ENCODE measurements at regions not wholly inside any gene's neighbourhood (a gene's known extent, or its start where the extent isn't known, plus 50 kb on each side); places are given as distances from the start of the nearest gene placed in this dataset.

DNA sequence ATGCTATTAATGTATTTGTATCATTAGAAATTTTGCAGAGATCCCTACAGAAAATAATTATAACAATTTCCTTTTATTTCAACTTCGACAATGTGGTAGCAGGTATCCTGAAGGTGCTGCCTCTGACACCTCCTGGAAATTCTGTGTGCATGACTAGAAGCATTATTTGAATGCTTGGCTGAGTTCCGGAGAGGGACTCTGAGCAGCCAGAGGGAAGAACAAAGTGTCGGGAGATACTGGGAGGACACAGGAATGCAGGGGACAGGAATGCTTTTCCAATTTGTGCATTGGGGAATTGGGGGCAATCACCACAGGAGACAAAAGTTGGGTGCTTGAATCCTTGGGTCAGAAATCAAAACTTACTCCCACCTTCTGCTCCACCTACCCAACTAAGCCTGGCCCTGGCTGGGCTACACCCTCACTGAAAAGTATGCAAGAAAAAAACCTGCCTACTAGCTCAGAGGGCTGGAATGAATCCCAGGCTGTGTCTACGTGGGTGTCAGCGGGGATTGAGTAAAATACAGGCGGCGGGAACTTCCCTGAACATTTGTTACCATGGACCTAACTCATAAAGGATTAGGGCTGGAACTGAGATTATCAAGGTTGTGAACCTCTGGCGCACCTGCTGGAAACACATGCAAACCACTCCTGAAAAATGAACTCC lies 299.3 kb downstream of the SOX11 start:
- no peak for DNase-seq

DNA sequence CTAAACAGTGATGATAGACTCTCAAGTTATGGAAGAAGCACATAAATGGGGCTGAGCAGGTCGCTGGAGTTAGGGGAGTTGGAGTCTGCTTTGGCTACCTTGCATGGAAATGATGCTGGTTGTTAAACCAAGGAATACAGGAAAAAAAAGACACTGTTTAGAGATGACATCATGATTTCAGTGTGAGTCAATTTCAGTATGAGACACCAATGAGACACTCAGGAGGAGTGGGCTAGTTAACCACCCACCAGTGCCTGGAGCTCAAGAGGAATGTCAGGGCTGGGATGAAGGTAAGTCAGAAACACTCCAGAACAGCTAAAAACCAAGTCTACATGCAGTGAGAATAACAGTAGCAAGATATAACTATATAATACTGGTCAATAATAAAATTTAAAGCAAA lies 303.6 kb downstream of the SOX11 start:
- DNase-seq = no peak

DNA sequence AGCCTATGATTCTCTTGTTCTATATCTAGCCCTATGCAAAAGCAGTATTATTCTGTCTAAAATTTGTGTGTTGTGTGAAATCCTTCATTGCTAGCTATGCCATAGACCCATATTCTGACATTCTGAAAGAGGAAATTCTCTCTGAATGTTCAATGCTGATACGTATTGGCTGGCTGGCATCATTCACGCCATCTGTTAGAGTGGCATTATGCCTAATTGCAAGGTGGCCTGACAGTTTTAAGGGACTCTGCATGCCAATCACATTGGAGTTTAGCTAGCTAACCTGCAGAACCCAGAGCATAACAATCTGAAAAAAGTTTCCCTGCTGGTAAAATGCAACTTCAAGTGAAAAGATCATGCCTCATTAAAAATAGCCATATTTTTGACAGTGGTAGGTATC lies 316.0 kb downstream of the SOX11 start:
- DNase-seq = no peak

DNA sequence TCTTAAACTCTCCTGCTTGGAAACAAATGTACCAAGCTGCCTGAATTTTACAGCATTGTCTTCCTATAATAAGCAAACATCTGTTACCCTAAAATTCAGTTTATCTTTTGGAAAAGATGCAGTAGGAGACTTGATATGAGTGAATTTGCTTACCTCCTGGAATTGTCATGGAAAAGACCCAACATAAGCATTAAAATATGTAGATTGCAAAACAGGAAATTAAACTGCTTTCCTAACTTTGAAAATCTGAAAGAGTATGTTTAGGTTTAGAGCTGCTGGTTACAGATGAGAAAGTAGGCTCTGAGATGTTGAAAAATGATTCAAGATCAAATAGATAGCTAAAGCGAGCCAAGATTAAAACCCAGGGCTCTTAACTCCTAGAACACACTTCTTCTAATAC lies 316.5 kb downstream of the SOX11 start:
- no peak for DNase-seq

DNA sequence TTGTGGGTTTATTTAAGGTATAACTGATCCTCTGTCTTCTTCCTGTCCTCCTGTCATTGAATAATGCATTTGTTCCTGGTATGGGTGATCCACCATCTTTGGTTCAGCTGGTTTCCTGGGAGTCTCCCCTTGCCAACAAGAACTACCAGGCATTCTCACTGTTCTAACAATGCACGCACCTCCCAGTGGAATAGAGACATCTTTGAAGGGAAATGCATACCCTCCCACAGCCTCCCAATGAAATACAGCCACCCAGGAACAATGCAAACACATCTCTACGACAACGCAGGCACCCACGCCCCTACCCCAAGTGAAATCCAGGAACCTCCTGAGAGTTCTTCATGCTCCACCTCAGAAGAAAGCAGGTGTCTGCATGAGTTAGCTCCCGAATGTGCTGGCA lies 318.0 kb downstream of the SOX11 start:
- no peak for DNase-seq

DNA sequence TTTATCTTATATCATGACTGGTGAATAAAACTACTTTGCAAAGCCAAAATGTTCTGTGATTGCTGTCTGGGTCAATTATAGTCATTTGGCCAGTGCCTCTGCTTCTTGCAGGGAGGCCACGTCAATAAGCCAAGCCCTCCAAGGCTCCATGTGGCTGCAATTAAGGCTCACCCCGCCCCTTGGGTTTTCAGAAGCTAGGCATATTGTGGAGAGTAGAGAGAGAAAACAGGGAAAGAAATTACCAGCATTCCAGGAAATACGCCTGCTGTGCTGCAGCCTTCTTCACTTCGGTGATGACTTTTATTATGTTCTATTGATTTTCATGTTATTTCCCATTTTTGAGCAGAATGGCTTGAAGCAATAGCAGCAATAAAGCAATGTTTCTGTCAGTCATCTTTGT lies 319.7 kb downstream of the SOX11 start:
- no peak for DNase-seq

DNA sequence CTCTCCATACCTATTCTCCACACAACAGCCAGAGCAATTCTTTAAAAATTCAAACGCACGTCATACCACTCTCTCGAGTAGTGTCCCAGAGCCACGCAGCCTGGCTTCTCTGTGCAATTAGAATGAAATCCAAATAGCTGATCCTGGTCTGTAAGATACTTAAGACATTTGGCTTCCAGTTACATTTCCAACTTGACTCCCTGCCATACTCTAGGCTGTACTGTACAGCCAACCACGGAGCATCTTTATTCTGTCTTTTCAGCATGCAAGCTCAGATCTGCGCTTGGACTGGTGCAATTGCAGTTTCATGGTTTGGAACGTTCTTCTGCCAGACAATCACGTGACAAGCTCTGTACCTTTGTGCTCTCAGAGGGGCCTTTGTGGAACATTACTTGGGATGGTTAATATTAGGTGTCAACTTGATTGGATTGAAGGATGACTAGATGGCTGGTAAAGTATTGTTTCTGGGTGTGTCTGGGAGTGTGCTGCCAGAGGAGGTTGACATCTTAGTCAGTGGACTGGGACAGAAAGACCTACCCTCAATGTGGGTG lies 325.6 kb downstream of the SOX11 start:
- DNase-seq = no peak

DNA sequence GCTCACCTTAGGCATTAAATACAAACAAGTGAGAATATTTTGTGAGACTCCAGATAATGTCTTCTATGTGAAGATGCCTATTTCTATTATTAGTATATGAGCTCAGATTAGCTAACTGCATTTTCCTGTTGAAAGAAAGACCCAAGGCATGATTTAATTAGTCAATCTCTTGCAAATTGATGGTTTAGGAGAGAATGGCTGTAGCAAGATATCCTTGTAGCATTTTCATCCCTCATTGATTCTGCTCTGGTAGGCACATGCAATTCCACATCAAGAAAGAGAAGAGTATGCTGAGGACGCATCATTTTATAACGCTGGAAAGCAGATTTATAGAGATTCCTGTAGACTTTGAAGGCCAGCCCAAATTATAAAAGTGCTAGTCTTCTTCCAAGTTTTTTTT lies 332.0 kb downstream of the SOX11 start:
- no peak for DNase-seq

DNA sequence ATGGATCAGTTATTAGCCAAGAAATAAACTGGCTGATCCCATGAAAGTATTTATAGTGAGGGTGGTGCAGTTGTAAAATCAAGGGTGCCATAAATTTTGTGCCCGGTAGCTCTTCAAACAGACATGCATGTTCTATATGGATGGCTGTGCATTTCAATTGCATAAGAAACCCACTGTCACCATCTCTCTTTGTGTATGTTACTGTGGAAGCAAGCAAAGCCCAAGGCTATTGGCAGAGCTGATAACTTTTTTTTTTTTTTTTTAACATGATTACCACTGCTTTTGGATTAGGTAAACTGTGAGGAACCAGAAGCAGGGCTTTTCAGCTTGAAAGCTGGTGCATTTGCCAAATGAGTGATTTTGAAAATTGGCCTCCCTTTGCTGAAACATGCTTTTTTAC lies 332.6 kb downstream of the SOX11 start:
- no peak for DNase-seq

DNA sequence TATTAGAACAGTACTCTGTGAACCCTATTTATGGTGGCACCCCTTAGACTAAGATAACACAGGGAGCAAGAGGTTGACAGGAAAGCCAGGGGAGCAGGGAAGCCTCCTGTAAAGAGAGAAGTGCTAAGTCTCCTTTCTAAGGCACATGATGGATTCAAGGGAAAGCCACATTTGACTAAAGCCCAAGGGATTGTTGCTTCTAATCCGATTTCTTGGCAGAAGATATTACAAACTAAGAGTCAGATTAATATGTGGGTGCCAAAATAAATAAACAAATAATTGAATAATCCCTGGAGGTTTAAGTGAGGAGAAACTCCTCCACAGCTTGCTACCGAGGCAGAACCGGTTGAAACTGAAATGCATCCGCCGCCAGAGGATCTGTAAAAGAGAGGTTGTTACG lies 333.2 kb downstream of the SOX11 start:
- no peak for DNase-seq

DNA sequence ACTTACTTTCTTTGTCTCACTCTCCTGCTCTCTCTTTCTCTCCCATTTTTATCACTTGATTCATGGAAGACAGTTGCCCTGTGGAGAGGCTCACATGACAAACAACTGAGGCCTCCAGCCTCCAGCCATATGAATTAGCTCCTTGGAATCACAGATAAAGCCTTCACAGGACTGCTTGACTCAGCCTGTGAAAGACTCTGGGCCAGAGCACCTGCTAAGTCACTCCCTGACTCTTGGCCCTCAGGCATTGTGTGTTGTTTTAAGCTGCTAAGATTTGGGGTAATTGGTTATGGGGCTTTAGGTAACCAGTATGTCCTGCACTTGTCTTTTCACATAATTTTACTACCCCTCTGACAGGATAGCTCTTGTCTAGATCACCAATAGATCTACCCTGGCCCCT lies 334.9 kb downstream of the SOX11 start:
- DNase-seq = no peak

DNA sequence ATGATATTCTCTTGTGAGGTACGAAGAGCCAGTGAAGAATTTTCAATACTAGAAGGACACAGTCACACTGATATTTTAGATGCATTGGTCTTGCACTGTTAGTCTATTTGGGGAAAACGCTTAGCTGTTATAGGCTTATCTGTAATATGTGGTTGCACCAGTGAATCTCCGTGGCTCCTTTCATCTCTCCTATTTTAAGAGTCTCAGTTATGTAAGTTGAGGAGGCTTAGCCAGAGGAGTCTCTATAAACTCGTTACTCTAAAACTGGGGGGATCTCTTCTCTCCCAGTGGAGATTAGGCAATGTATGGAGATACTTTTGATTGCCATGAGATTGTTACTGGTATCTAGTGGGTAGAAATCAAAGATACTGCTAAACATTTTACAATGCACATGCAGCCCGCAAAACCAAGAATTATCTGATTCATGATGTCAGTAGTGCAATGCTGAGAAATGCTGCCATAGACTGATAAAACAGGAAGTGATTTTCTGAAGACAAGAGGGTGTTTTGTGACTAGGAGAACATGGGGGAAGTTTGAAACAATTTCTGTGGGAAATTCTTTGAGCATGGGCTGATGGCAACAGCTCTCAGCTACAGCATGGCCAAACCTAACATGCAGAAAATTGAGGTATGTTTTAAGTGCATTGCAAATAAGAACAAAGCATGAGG lies 339.1 kb downstream of the SOX11 start:
- no peak for DNase-seq

DNA sequence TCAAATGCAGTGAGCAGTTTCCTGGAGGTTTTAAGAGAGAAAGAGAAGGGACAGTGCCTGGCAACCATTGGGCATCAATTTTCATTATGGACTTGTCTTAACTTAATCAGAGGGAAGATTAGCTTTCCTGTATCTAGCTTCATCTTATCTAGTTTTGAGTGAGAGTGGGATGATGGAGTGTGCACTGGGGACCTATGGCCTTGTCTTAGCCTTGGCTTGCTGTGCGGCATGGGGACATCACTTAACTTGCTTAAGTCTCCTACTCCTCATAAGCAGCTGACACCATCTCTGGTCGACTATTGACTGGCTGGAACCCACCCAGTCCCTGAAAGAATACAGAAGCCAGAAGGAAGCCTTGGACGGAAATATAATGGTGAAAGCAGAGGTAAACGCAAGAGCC lies 344.0 kb downstream of the SOX11 start:
- DNase-seq = no peak

DNA sequence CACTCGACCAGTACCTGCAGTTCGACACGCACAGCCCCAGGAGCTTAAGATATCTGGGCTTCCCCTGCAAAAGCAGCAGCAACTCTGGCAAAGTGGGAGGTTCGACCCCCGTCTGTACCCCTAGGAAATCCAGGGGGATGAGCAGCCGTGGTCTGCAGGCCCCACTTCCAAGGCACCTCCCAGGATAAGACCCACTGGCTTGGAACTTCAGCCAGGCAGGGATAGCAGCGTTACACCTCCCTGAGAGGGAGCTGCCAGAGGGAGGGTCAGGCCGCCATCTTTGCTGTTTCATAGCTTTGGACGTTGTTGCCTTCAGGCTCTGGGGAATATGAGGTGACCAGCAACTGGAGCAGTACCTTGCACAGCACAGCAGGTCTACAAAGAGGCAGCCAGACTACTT lies 351.1 kb downstream of the SOX11 start:
- DNase-seq = no peak

DNA sequence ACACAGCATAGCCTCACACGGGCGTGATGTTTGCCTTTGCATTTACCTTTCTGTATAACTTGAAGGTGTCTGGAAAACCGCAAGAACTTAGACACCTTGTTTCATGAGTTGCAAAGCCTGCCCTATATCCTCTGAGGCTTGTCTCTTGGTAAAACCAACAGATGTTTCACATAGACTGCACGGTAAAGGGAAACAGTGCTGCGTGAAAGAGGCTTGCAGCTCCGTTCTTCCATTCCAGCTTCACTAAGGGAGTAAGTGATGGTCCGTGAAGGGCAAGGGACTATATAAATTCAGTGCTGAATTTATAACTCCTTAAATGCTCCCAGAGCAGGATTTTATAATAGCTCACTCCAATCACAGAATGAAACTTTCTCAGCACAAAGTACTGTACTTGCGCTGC lies 360.5 kb downstream of the SOX11 start:
- DNase-seq = no peak

DNA sequence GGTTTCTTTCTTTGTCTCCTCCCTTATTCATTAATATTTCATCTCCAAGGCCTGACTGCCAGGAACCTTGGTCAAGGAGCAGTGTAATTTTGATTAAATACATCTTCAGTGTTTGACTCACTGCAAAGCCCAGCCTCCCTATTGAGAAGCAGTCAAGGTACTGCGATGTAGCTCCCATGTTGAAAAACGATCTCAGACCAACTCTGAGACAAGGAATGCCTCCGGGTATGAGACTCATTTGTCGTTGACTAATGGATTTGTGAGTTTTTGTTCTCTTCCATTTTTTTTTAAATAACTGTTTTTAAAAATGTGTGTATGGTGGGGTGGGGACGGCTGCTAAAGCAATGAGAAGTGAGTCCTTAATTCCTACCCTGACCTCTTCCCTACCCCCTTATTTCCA lies 361.6 kb downstream of the SOX11 start:
- DNase-seq = no peak

DNA sequence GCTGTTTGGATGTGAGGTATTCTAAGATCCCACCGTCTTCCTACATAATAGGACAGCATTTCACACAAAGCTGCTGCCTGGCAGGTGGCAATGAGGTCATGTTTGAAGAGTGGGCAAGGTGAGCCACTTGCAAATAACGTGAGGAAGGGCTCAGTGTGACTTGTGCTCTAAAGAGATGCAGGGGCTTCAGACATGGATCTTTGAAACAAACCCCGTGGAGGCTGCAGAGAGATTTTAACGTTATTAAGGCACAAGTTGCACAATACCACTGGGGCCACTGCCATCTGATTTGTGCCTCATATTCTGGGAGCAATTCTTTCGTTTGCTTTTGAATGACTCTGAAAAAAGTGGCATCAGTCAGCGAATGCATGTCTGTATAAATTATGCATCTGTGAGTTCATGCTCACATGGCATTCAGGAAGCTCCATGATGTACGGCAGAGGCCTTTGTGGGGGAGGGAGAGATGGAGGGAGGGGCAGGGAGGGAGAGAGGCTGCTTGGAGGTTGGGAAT lies 362.0 kb downstream of the SOX11 start:
- DNase-seq = no peak

DNA sequence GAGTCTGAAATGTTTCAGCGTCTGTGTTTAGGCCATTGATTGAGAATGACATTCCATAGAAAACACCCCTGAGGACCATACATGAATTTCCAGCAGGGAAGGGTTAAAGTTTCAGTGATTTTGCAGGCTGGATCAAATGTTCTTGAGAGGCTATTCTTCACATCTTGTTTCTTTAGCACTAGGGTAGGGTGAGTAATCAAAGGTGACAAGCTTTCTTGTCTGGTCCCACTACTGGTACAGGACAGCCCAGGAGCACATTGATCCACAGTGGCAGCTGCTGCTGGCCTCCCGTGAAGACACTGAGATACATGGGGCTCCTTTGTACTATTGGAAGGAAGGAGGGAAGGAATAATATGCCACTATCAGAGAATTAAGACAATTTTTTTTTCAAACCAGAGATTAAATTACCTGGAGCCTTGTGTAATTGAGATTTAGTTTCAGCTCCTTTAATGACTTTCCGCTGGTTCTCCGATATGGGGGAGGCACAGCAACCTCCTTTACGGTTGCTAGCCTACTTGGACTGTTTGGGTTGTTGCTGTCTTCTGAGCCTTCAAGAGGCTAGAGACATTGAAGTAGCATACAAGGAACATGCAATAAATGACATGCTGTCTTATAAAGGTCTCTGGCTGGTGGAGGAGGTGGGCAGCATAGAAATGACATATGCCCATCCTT lies 368.9 kb downstream of the SOX11 start:
- no peak for DNase-seq

DNA sequence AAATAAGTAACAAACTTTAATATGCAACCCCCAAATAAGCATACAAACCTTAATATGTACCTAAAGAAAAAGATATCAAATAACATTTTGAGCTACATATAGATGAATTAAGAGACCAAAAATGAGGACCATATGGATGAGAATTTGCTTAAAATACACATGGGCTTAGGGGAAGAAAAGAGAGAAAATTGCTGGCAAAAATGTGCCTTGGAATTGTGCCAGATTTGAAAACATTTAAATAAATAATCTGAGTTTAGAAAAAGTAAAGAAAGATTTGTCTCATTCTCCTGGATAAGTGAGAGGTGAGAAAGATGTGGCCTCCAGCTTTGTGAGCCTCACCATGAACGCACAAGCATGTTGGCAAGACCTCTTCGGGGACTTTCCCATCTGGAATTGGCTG lies 372.6 kb downstream of the SOX11 start:
- DNase-seq = no peak

DNA sequence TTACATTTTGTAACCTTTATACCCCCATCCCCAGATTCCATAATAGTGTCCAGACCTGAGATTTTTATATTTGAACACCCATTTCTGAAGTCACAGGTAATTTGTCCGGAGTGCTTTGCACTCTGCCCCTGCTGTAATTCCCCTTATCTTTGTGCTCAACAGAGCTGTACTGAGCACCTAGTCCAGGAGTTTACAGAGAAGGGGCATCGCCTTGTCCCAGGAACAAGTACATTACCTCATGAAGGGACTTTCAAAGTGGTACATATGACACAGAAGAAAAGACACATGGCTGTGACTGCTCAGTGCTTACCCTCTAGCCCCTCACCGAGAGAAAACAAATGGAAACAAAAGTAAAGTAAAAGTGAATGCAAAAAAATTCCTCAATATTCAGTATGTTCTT lies 373.5 kb downstream of the SOX11 start:
- no peak for DNase-seq

DNA sequence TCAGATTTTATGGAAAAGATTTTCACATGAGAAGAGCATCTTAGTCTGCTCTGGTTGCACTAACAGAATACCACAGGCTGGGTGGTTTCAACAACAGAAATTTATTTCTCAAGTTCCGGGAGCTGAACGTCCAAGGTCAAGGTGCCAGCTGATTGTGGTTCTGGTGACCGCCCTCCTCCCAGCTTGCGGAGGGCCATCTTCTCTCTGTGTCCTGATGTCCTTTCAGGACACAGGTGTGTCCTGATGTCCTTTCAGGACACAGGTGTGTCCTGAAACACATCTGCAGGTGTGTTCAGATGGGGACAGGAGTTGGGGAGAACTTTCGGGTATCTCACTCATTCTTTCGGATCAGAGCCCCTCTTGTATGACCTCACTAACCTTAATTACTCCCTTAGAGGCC lies 374.9 kb downstream of the SOX11 start:
- no peak for DNase-seq

DNA sequence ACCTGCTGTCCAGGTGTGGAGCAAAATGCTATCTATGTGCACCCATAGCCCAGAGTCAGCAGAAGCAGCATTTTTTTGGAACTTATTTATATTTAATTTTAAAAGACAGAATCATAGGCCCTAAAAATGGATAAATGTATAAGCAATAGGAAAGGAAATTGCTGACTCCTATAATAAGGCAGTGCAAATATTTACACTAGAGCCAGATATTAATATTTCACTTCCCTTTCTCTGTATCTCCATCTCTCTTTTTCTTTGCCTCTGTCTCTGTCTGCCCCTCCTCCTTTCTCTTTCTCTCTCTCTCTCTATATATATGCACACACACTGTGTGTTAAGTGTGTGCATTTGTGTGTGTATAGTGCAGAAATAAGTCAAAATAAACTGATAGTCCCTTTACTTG lies 375.6 kb downstream of the SOX11 start:
- no peak for DNase-seq

DNA sequence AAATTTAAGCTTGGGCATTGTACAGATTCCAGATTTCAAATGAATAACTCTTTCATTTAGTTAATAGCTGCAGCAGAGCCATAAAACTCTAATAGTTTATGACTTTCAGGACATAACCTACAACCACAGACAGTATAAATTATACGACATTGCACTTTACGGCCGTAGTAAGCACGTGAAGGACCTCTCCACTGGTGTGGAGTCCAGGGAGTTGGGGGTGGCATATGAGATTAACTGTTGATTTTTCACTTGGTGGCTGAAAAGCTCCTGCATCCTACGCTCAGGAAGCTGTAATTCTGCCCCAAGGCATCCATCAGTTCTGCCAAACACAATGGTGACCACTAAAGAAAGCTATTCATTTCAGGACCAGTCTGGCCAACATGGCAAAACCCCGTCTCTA lies 376.2 kb downstream of the SOX11 start:
- DNase-seq = no peak

DNA sequence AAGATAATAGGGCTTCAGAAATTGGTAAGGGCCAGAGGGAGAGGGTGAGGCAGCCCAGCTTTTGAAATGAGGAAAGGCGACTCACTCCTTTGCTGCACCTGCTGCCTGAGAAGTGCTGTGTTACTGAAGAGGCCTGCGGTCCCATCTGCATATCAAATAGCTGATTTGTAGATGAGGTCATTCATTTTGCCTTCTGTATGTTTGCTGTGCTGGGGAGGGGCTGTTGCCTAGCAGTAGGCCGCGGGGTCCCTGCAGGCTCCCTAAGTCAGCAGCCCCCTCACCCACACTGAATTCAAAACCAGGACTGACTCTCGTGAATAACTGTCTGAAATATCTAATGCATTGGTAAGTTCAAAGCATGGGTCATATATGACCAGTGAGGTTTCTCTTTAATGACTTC lies 377.2 kb downstream of the SOX11 start:
- no peak for DNase-seq

All from GOT3 (cell line).